ENCODE measurements at regions not wholly inside any gene's neighbourhood (a gene's known extent, or its start where the extent isn't known, plus 50 kb on each side); places are given as distances from the start of the nearest gene placed in this dataset.

- TF ChIP-seq CTCF (IDR thresholded peaks at IDR 0.05 in 2 of 3, conservative IDR thresholded peaks at IDR 0.05 in 1 of 3; ENCODE audit: borderline replicate concordance in 1 of 3, insufficient read depth in 1 of 3, low read depth in 2 of 3, low read length in 2 of 3) (no peak), EZH2 (IDR thresholded peaks at IDR 0.05) (no peak), ZNF274 (IDR thresholded peaks at IDR 0.05; ENCODE audit: low read depth, low read length) (no peak), ZFX (IDR thresholded peaks at IDR 0.05) (no peak), POLR2A (IDR thresholded peaks at IDR 0.05; ENCODE audit: borderline replicate concordance, extremely low read depth, insufficient read depth, insufficient read length) (no peak)
- TF ChIP-seq, protein P1, sequence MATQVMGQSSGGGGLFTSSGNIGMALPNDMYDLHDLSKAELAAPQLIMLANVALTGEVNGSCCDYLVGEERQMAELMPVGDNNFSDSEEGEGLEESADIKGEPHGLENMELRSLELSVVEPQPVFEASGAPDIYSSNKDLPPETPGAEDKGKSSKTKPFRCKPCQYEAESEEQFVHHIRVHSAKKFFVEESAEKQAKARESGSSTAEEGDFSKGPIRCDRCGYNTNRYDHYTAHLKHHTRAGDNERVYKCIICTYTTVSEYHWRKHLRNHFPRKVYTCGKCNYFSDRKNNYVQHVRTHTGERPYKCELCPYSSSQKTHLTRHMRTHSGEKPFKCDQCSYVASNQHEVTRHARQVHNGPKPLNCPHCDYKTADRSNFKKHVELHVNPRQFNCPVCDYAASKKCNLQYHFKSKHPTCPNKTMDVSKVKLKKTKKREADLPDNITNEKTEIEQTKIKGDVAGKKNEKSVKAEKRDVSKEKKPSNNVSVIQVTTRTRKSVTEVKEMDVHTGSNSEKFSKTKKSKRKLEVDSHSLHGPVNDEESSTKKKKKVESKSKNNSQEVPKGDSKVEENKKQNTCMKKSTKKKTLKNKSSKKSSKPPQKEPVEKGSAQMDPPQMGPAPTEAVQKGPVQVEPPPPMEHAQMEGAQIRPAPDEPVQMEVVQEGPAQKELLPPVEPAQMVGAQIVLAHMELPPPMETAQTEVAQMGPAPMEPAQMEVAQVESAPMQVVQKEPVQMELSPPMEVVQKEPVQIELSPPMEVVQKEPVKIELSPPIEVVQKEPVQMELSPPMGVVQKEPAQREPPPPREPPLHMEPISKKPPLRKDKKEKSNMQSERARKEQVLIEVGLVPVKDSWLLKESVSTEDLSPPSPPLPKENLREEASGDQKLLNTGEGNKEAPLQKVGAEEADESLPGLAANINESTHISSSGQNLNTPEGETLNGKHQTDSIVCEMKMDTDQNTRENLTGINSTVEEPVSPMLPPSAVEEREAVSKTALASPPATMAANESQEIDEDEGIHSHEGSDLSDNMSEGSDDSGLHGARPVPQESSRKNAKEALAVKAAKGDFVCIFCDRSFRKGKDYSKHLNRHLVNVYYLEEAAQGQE (IDR thresholded peaks at IDR 0.05; ENCODE audit: low read depth): no peak
These were observed 109.9 kb downstream of the DAD1 start for GRCh38 chr14:22479132-22479531.
